ACC112 (cell line): ENCODE measurements at regions not wholly inside any gene's neighbourhood (a gene's known extent, or its start where the extent isn't known, plus 50 kb on each side); places are given as distances from the start of the nearest gene placed in this dataset.

ENCODE experiments used
- H2AFZ ChIP-seq: fragments of 200-600 bp; sonication (generic); one replicate; pipeline ENCODE4 v1.6.0; 2017; ENCODE audit warnings: antibody characterized with exemption, low read length; ENCODE audit not compliant: unreplicated experiment
- H3K27ac ChIP-seq: fragments of 200-600 bp; sonication (generic); 2 replicates; pipeline ENCODE4 v1.5.1; 2014; ENCODE audit warnings: low read depth, mild to moderate bottlenecking, antibody characterized with exemption, low read length, moderate library complexity
- H3K27me3 ChIP-seq: fragments of 200-600 bp; sonication (generic); 2 replicates; pipeline ENCODE4 v1.6.1; 2014; ENCODE audit warnings: mild to moderate bottlenecking, antibody characterized with exemption, low read length, moderate library complexity, mixed read lengths; ENCODE audit not compliant: insufficient read depth
- H3K36me3 ChIP-seq: fragments of 200-600 bp; sonication (generic); 2 replicates; pipeline ENCODE4 v1.6.1; 2016; ENCODE audit warnings: mild to moderate bottlenecking, antibody characterized with exemption, low read length, moderate library complexity, mixed read lengths; ENCODE audit not compliant: insufficient read depth
- H3K4me1 ChIP-seq: fragments of 200-600 bp; sonication (generic); one replicate; pipeline ENCODE4 v1.6.1; 2016; ENCODE audit warnings: low read length, mixed read lengths; ENCODE audit not compliant: insufficient read depth, unreplicated experiment, control insufficient read depth
- H3K4me3 ChIP-seq: fragments of 200-600 bp; sonication (generic); 2 replicates; pipeline ENCODE4 v1.5.1; 2014; ENCODE audit warnings: mild to moderate bottlenecking, low read depth, low read length
- H3K79me2 ChIP-seq: fragments of 200-600 bp; sonication (generic); one replicate; pipeline ENCODE4 v1.6.0; 2016; ENCODE audit warnings: low read length; ENCODE audit not compliant: control insufficient read depth, unreplicated experiment, insufficient read depth

DNA sequence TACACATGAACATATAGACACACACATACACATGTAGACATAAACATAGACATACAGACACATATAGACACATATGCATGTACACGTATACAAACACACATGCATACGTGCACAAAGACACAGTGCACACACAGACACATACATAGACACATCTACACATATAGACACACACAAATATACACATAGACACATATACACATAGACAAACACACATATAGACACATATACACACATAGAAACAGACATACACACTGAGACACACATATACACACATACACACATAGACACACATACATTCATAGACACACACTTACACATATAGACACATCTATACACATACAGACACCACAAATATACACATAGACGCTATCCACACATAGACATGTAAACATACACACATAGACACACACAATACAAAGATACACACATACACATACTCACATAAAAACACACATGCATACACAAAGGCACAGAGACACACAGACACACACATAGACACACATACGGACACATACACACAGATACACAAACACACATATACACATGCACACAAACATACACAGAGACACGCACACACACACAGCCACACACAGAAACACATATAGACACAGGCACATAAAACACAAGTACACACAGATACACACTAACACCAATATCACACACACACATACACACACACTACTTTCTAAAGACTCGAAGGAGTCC, 254.0 kb downstream of the TSHZ3 start:
- Histone ChIP-seq H3K27ac (no peak overlapping the region), H3K4me1 (no peaks in the 10 kb centered on the region), H3K79me2 (no peaks in the 10 kb centered on the region), H3K36me3 (no peaks in the 10 kb centered on the region), H2AFZ (no peak overlapping the region), H3K4me3 (no peak overlapping the region), H3K27me3 (no peaks in the 10 kb centered on the region)

DNA sequence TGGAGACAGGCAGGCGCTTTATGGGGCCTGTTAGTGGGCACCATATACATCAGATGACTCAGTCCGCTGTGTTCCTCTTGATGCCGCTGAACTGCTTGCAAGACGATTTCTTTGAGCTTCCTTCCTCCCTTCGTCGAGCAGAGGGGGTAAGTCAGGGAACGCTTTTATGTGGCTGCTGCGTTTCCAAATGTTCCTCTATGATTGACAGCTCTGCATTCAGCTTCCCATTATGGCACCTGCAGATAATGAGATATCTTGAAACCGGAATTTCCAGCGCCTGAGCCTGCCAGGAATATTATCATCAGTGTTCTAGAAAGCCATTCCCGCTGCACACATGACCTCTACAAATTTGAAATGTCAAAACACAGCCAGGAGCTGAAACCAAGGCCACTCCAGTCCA, 257.0 kb downstream of the TSHZ3 start:
- Histone ChIP-seq H3K79me2 (no peaks in the 10 kb centered on the region), H3K4me3 (no peak overlapping the region), H2AFZ (no peak overlapping the region), H3K36me3 (no peaks in the 10 kb centered on the region), H3K27ac (no peak overlapping the region), H3K4me1 (no peaks in the 10 kb centered on the region), H3K27me3 (no peaks in the 10 kb centered on the region)

DNA sequence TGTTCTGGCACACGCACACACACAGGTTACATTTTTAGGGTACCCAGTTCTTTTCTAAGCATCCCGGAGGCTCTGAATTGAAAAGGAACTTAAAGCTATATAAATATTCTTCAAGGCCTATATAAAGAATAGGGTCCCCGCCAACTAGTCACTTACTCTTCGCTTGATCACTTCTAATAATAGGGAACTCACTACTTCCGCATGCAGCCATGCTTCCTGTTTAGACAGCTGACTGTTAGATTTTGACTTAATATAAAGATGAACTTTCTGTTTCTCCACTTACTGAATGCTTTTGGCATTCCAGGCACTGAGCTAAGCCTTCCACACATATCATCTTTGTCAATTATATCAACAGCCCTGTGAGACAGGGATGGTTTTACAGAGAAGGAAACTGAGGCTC, 259.6 kb downstream of the TSHZ3 start:
- H3K36me3 ChIP-seq, result no peaks in the 10 kb centered on the region
- H3K79me2 ChIP-seq, result no peaks in the 10 kb centered on the region
- no peak overlapping the region for H2AFZ ChIP-seq
- H3K4me3 ChIP-seq, result no peak overlapping the region
- H3K4me1 ChIP-seq, result no peaks in the 10 kb centered on the region
- no peak overlapping the region for H3K27ac ChIP-seq
- no peaks in the 10 kb centered on the region for H3K27me3 ChIP-seq

DNA sequence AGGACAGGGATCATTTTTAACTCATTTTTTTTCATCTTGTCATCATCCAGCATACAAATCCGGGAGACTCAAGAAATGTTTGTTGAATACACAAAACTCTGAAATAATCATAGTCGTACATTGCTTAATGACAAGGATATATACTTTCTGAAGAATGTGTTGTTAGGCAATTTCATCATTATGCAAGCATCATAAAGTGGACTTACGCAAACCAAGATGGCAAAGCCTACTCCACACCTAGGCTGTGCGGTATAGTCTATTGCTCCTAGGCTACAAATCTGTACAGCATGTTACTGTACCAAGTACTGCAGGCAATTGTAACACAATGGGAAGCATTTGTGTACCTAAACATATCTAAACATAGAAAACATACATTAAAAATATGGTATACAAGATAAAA, 264.1 kb downstream of the TSHZ3 start:
- Histone ChIP-seq H3K27me3 (0 out of 2 replicates have a peak, but pooled peaks cover under 1% of the 10 kb centered on the region), H2AFZ (no peak overlapping the region), H3K4me1 (no peaks in the 10 kb centered on the region), H3K4me3 (no peak overlapping the region), H3K79me2 (no peaks in the 10 kb centered on the region), H3K36me3 (no peaks in the 10 kb centered on the region), H3K27ac (no peak overlapping the region)

DNA sequence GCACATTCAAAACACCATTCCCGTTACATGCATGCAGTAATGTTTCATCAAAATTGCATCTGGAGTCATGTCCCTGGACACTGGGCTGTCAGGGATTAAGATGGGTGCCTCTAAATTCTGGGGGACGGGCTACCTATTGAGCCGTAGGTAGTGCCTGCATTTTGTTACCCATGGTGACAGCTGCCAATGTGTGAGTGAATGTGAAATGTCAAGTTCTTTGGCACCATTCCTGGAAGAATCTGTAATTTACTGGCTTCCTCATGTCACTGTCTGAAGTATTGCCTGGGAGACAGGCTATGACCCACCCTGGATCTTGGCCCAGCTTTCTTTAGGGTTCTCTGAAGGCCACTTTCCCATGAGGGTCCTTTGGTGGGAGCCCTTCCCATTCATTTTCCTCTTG, 266.1 kb downstream of the TSHZ3 start:
- Histone ChIP-seq H2AFZ (no peak overlapping the region), H3K4me3 (no peak overlapping the region), H3K79me2 (no peaks in the 10 kb centered on the region), H3K27ac (no peak overlapping the region), H3K4me1 (no peaks in the 10 kb centered on the region), H3K27me3 (peaks cover 19% of the 10 kb centered on the region; the same call in 1 of the 2 replicates), H3K36me3 (no peaks in the 10 kb centered on the region)

DNA sequence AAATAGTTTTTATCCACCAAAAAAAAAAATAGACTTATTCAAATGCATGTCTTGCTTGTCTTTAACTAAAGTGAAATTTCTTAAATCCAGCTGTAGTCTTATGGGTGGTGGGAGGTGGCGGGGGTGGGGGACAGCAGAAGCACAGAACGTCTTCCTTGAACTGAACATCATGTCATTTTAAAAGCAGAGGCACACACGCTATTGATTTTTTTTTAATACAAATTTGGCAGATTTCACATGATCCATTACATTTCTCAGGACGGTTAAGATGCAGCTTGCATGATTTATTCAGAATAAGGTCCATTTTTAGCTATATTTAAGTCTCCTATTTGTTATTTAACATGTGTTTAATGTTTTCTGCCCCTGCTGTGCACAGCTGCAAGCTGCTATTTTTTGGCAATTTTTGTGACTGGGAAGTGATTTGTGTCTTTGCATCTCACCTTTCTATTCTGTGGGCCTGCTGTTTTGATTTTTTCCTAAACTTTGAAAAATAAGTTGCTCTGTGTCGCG, 274.0 kb downstream of the TSHZ3 start:
- Histone ChIP-seq H2AFZ (no peak overlapping the region), H3K27ac (no peak overlapping the region), H3K4me1 (no peaks in the 10 kb centered on the region), H3K27me3 (peaks cover 40% of the 10 kb centered on the region; the same call in 1 of the 2 replicates), H3K79me2 (no peaks in the 10 kb centered on the region), H3K4me3 (no peak overlapping the region), H3K36me3 (no peaks in the 10 kb centered on the region)

DNA sequence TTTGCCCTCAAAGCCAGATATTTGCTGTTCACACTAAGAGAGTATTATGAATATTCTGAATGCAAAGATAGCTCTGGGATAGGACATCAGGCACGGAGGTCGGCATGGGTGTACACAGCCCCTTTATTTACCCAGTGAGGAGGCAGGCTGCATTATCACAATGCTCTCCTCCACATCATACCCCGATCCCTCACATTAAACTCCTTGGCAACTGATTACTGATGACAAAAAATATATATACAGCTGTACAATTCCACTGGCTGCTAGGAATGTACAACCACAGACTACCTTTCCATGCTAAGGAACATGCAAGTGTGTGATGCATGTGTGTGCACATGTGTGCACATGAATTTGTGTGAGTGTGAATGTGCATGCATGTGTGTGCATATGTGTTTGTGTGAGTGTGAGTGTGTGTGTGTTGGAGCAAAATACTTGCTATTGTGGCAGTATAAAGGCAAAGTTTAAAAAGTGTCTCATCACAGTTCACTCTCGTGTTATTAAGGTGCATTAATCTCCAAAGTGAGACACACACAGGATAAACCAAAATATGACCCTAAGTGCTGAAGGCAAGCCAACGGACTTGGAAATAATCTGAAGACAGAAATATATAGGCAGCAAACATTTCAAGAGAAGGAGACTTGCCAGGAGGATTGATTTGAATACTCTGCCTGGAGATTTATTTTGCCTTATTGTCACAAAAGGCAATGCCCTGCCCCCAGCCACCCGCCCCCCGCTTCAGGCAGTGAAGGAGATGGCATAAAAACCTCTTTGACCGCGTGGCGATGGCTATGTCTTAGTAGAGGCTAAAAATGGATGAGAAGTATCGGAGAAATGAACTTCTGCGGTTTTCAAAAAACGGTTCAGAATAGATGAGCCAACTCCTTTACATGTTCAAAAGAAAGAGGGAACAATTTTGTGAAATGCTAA, 274.8 kb downstream of the TSHZ3 start:
- H2AFZ ChIP-seq, result no peak overlapping the region
- peaks cover 33% of the 10 kb centered on the region; the same call in 1 of the 2 replicates for H3K27me3 ChIP-seq
- no peak overlapping the region for H3K27ac ChIP-seq
- H3K4me3 ChIP-seq, result no peak overlapping the region
- H3K4me1 ChIP-seq, result no peaks in the 10 kb centered on the region
- no peaks in the 10 kb centered on the region for H3K79me2 ChIP-seq
- no peaks in the 10 kb centered on the region for H3K36me3 ChIP-seq

DNA sequence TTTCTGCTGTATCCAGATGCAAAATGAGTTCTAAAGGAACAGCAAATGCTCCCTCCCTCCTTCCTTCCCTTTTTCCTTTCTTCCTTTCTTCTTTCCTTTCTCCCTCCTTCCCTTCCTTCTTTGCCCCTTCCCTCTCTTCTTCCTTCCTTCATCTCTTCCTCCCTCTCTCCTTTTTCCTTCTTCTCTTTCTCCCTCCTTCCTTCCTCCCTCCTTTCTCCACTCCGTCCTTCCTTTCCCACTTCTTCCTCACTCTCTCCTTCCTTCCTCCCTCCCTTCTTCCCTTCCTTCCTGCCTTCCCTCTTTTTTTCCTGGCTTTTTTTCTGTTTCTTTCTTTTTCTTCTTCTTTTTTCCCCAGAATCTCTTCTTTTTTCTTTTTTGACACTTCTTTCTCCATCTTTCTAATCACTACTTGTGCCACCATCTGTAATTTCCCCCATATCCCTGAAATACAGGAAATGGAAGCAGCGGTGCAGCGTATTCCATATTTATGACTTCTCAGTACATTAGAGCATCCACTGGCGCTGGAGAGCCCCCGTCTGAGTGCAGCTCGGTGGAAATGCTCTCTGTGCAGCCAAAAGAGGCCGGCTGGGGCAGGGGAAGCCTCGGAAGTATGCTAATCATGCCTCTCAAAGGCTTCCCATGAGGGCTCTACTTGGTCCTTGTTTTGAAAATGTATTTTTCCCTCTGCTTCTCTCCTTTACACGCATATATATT, 275.6 kb downstream of the TSHZ3 start:
- peaks cover 26% of the 10 kb centered on the region; the same call in 1 of the 2 replicates for H3K27me3 ChIP-seq
- no peaks in the 10 kb centered on the region for H3K4me1 ChIP-seq
- no peak overlapping the region for H2AFZ ChIP-seq
- H3K79me2 ChIP-seq, result no peaks in the 10 kb centered on the region
- H3K4me3 ChIP-seq, result no peak overlapping the region
- no peak overlapping the region for H3K27ac ChIP-seq
- H3K36me3 ChIP-seq, result no peaks in the 10 kb centered on the region

DNA sequence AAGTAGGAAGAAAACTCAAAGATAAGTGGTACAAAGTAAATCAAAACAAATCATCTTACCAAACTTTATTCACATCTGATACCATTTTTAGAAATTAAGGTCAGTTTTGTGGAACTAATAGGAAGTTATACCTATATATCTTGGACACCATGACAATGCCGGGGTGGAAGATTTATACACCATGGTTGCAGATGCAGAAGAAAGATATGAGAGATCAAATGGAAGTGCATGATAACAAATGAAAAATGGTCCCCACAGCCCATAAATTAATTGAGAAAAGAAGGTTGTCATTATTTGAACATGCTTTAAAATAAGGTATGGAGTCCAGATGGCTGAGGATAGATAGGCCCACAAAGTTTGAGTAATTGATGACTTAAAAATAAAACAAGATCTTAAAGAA, 276.8 kb downstream of the TSHZ3 start:
- Histone ChIP-seq H3K4me3 (no peak overlapping the region), H2AFZ (no peak overlapping the region), H3K79me2 (no peaks in the 10 kb centered on the region), H3K27me3 (peaks cover 20% of the 10 kb centered on the region; the same call in 1 of the 2 replicates), H3K27ac (no peak overlapping the region), H3K36me3 (no peaks in the 10 kb centered on the region), H3K4me1 (no peaks in the 10 kb centered on the region)

DNA sequence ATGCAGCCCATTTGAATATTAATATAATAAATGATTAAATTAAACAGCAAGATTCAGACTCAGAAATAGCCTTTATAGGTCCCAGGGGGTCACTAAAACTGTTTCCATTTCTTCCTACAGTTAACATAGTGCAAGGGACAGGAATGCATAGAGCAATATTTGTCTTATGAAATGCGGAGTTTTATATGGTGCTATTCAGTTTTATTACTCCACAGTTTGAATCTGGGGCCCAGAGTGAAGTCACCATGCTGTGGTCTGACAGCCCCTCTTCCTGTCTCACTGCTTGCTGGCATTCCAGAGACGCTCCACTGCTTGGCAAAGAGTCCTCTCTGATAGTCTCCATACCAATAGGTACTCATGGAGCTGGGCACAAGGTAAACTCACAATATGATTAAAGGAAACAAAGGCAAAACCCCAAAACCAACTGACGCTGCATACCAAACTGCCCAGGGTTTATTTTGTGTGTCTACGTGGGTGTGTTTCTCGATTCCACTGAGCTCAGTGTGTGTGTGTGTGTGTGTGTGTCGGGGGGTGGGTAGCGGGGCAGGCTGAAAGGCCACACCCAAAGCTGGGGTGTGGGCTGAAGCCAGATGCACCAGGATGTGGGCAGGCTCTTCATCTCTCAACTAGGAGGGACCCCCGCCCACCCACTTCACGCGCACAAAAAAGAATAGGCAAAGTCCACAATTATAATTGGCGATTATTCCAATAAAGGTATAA, 277.9 kb downstream of the TSHZ3 start:
- Histone ChIP-seq H3K27me3 (peaks cover 20% of the 10 kb centered on the region; the same call in 1 of the 2 replicates), H2AFZ (no peak overlapping the region), H3K4me1 (peaks cover 6% of the 10 kb centered on the region), H3K27ac (no peak overlapping the region), H3K4me3 (no peak overlapping the region), H3K79me2 (no peaks in the 10 kb centered on the region), H3K36me3 (no peaks in the 10 kb centered on the region)
